Endothelial cell of umbilical vein (primary cell): ENCODE measurements at regions not wholly inside any gene's neighbourhood (a gene's known extent, or its start where the extent isn't known, plus 50 kb on each side); places are given as distances from the start of the nearest gene placed in this dataset.

Source experiments
- BruUV-seq: library from RNA; stranded (reverse); fragments of 400-500 nt; replicated peaks from 2 replicates; lab custom pipeline; 2021; lab: Mats Ljungman, UMichigan
- CTCF ChIA-PET: fragments of 300-600, 350-600 bp; sonication (Branson Sonifier 250); formaldehyde crosslinking; loops from one replicate; lab custom pipeline; 2021; ENCODE audit warnings: antibody characterized with exemption, inconsistent platforms; lab: Charles Lee
- POLR2A ChIA-PET: fragments of 300-600, 350-600 bp; sonication (Branson Sonifier 250); formaldehyde crosslinking; loops from one replicate; lab custom pipeline; 2021; ENCODE audit warnings: antibody characterized with exemption, inconsistent platforms; lab: Charles Lee
- DNase-seq: peaks from one replicate; pipeline ENCODE4 v3.0.0-alpha.2; 2011; ENCODE audit warnings: low read depth, low spot score
- FAIRE-seq: peaks from 2 replicates; lab custom pipeline; 2011; peaks lifted over from hg19 to GRCh38; lab: Jason Lieb, UNC
- H2AFZ ChIP-seq: 2 replicates; pipeline ENCODE4 v1.6.0; 2012; ENCODE audit warnings: low read depth, low read length, control low read depth, inconsistent platforms
- H3K27ac ChIP-seq: 2 replicates; pipeline ENCODE4 v1.5.1; 2011; ENCODE audit warnings: low read depth, mild to moderate bottlenecking, control low read depth, low read length, moderate library complexity; ENCODE audit not compliant: insufficient read depth
- H3K27me3 ChIP-seq, 2 experiments: 2 replicates each; pipeline versions ENCODE4 v1.6.0 to v1.6.1; 2011; ENCODE audit warnings: low read length in 2 of 2, mixed read lengths in 1 of 2; ENCODE audit not compliant: control insufficient read depth in 2 of 2, insufficient read depth in 2 of 2
- H3K36me3 ChIP-seq, 2 experiments: 2 replicates in 1 of 2; 3 replicates in 1 of 2; pipeline ENCODE4 v1.5.1; 2011; ENCODE audit warnings: low read length in 2 of 2, mild to moderate bottlenecking in 1 of 2, moderate library complexity in 1 of 2; ENCODE audit not compliant: control insufficient read depth in 2 of 2, insufficient read depth in 2 of 2; ENCODE audit errors: extremely low read depth in 1 of 2
- H3K4me1 ChIP-seq: 3 replicates; pipeline ENCODE4 v1.5.1; 2011; ENCODE audit warnings: mild to moderate bottlenecking, low read length; ENCODE audit not compliant: control insufficient read depth, insufficient read depth; ENCODE audit errors: extremely low read depth
- H3K4me2 ChIP-seq: 2 replicates; pipeline ENCODE4 v1.6.1; 2011; ENCODE audit warnings: low read length, control low read depth, mixed read lengths; ENCODE audit not compliant: insufficient read depth
- H3K4me3 ChIP-seq, 3 experiments: fragments of 200-600 bp in 1 of 3; sonication (generic), shearing (Covaris generic) in 1 of 3; replicated peaks in 1 of 3; 2 replicates each; pipeline ENCODE4 v1.5.1; 2011 to 2016; ENCODE audit warnings: control low read depth in 3 of 3, low read length in 3 of 3, mild to moderate bottlenecking in 2 of 3, inconsistent platforms in 1 of 3, low read depth in 1 of 3, moderate library complexity in 1 of 3; ENCODE audit not compliant: insufficient read depth in 1 of 3
- H3K79me2 ChIP-seq: 2 replicates; pipeline ENCODE4 v1.6.0; 2012; ENCODE audit warnings: low read length, inconsistent platforms; ENCODE audit not compliant: control insufficient read depth, insufficient read depth
- H3K9ac ChIP-seq: replicated peaks from 2 replicates; pipeline ENCODE3; 2011; ENCODE audit warnings: low read length, control low read depth; ENCODE audit not compliant: insufficient read depth; ENCODE audit errors: extremely low read depth
- H3K9me1 ChIP-seq: replicated peaks from 3 replicates; pipeline ENCODE4 v1.6.0; 2011; ENCODE audit warnings: mild to moderate bottlenecking, low read length; ENCODE audit not compliant: control insufficient read depth, insufficient read depth; ENCODE audit errors: extremely low read depth
- H3K9me3 ChIP-seq: replicated peaks from 2 replicates; pipeline ENCODE4 v1.5.1; 2012; ENCODE audit warnings: low read length, inconsistent platforms; ENCODE audit not compliant: control insufficient read depth, insufficient read depth
- H4K20me1 ChIP-seq: replicated peaks from 2 replicates; pipeline ENCODE3; 2011; ENCODE audit warnings: mild to moderate bottlenecking, low read length; ENCODE audit not compliant: control insufficient read depth, insufficient read depth; ENCODE audit errors: extremely low read depth
- CTCF ChIP-seq, 2 donors: IDR thresholded peaks; 1 replicate in 1 of 2; 2 replicates in 1 of 2; pipeline ENCODE4 v1.5.1; 2011; ENCODE audit warnings: low read length in 2 of 2, mild to moderate bottlenecking in 2 of 2, moderate library complexity in 2 of 2, control low read depth in 1 of 2, inconsistent platforms in 1 of 2, low read depth in 1 of 2; ENCODE audit not compliant: insufficient read depth in 1 of 2; ENCODE audit errors: extremely low read depth in 1 of 2
- FOS ChIP-seq: IDR thresholded peaks from 2 replicates; pipeline ENCODE4 v1.6.1; 2011; ENCODE audit warnings: mild to moderate bottlenecking, low read length, moderate library complexity, borderline replicate concordance; ENCODE audit not compliant: insufficient read depth
- GATA2 ChIP-seq: IDR thresholded peaks from 2 replicates; pipeline ENCODE4 v1.7.0; 2011; ENCODE audit warnings: low read depth, mild to moderate bottlenecking, moderate library complexity, mixed read lengths, low read length; ENCODE audit not compliant: insufficient read length, insufficient read depth
- JUN ChIP-seq: IDR thresholded peaks from 2 replicates; pipeline ENCODE4 v1.6.1; 2011; ENCODE audit warnings: borderline replicate concordance, low read depth; ENCODE audit not compliant: insufficient read length, insufficient read depth
- MAX ChIP-seq: IDR thresholded peaks from 2 replicates; pipeline ENCODE4 v1.6.1; 2011; ENCODE audit not compliant: insufficient read depth, insufficient read length
- MYC ChIP-seq: IDR thresholded peaks from one replicate; pipeline ENCODE4 v1.6.1; 2011; ENCODE audit warnings: mild to moderate bottlenecking, low read depth, low read length
- POLR2A ChIP-seq: IDR thresholded peaks from 2 replicates; pipeline ENCODE4 v1.6.1; 2012; ENCODE audit warnings: low read depth, mild to moderate bottlenecking, control low read depth, low read length
- POLR2AphosphoS5 ChIP-seq: IDR thresholded peaks from 2 replicates; pipeline ENCODE4 v1.6.1; 2012; ENCODE audit warnings: low read depth, mild to moderate bottlenecking, control low read depth, low read length, moderate library complexity; ENCODE audit not compliant: insufficient read depth
- dilution Hi-C: fragments of 300-500 bp; cut with MboI; formaldehyde crosslinking; loops from one replicate; pipeline ENCODE4 v1.15.0; 2019; ENCODE audit warnings: low sequenced_read_pairs; ENCODE audit not compliant: extremely low pct_ligation_motif_present
- intact Hi-C: fragments of 100-400 bp; cut with micrococcal nuclease; formaldehyde crosslinking; loops from one replicate; pipeline ENCODE4 v1.10.0; 2022

GRCh38 chr11:14583252-14584034, 60.2 kb upstream of the PDE3B start:
- TF ChIP-seq POLR2A (no peak), MAX (no peak), JUN (no peak), MYC (no peak), POLR2AphosphoS5 (no peak), FOS (no peak), GATA2 (no peak), CTCF (IDR thresholded peaks at IDR 0.05; ENCODE audit: extremely low read depth in 1 of 2, insufficient read depth in 1 of 2, low read depth in 1 of 2, low read length in 2 of 2) (no peak)
- Histone ChIP-seq H3K9me1 (no peaks in the 10 kb centered on the region), H3K9me3 (no peaks in the 10 kb centered on the region), H3K9ac (no peak overlapping the region), H2AFZ (no peak overlapping the region), H3K4me2 (no peak overlapping the region), H3K79me2 (no peaks in the 10 kb centered on the region), H3K4me1 (peaks cover 5% of the 10 kb centered on the region), H3K36me3 (no peaks in the 10 kb centered on the region), H3K27ac (no peak overlapping the region), H4K20me1 (no peaks in the 10 kb centered on the region), H3K4me3 (no peak overlapping the region), H3K27me3 (peaks cover 0 to 4% of the 10 kb centered on the region in 2 experiments)
- dilution Hi-C loops (no loop called here), intact Hi-C loops (no loop called here)
- ChIA-PET CTCF (no interaction called here), POLR2A (no interaction called here)
- no TSS peak for BruUV-seq
- FAIRE-seq, result no peak
- no peak for DNase-seq
